PC-3 (cell line): ENCODE measurements at regions not wholly inside any gene's neighbourhood (a gene's known extent, or its start where the extent isn't known, plus 50 kb on each side); places are given as distances from the start of the nearest gene placed in this dataset.

Experiments used
- CTCF ChIP-seq: fragments of 300-600 bp; sonication (generic); conservative IDR thresholded peaks from 2 replicates; pipeline ENCODE4 v1.5.1; 2017; ENCODE audit warnings: antibody characterized with exemption, low read depth, mild to moderate bottlenecking, low read length
- EZH2 ChIP-seq: fragments of 300-600 bp; sonication (generic); IDR thresholded peaks from one replicate; pipeline ENCODE4 v1.6.1; 2017; ENCODE audit warnings: antibody characterized with exemption, mild to moderate bottlenecking, low read length; ENCODE audit not compliant: unreplicated experiment
- EZH2phosphoT487 ChIP-seq: fragments of 300-600 bp; sonication (generic); IDR thresholded peaks from 2 replicates; pipeline ENCODE4 v1.6.1; 2018; ENCODE audit warnings: mild to moderate bottlenecking, antibody characterized with exemption, low read length, borderline replicate concordance

- TF ChIP-seq CTCF, result no peak
- TF ChIP-seq EZH2, result no peak
- no peak for TF ChIP-seq EZH2phosphoT487
These were observed 1759.9 kb upstream of the PCDH20 start for GRCh38 chr13:63175536-63175935.
